WTC11 (cell line): ENCODE measurements at regions not wholly inside any gene's neighbourhood (a gene's known extent, or its start where the extent isn't known, plus 50 kb on each side); places are given as distances from the start of the nearest gene placed in this dataset.

ENCODE experiments used
- ATAC-seq: fragments of 200-7000 bp; cut with Tn5 transposase; 2 replicates; pipeline ENCODE4 v1.10.0; 2021; ENCODE audit warnings: mild to moderate bottlenecking, moderate library complexity
- CTCF ChIA-PET: fragments of 300-600 bp; sonication (Branson Sonifier 250); formaldehyde crosslinking; loops from one replicate; lab custom pipeline; 2021; ENCODE audit warnings: antibody characterized with exemption; lab: Charles Lee
- POLR2A ChIA-PET: fragments of 350-600 bp; sonication (Branson Sonifier 250); formaldehyde crosslinking; loops from one replicate; lab custom pipeline; 2021; ENCODE audit warnings: antibody characterized with exemption; lab: Charles Lee
- DNase-seq: peaks from one replicate; pipeline ENCODE4 v3.0.0; 2021; ENCODE audit warnings: low spot score
- H3K27ac Mint-ChIP-seq: 2 replicates; pipeline ENCODE4 v1.8.0; 2021; ENCODE audit warnings: mixed read lengths
- H3K27me3 Mint-ChIP-seq: 2 replicates; pipeline ENCODE4 v1.8.0; 2021; ENCODE audit warnings: low read depth, mild to moderate bottlenecking, moderate library complexity, mixed read lengths
- H3K36me3 Mint-ChIP-seq: 2 replicates; pipeline ENCODE4 v1.8.0; 2021; ENCODE audit warnings: mixed read lengths
- H3K4me1 Mint-ChIP-seq: 2 replicates; pipeline ENCODE4 v1.8.0; 2022; ENCODE audit warnings: mixed read lengths
- H3K4me3 Mint-ChIP-seq: 2 replicates; pipeline ENCODE4 v1.8.0; 2021; ENCODE audit warnings: mild to moderate bottlenecking, moderate library complexity, mixed read lengths
- H3K9me3 Mint-ChIP-seq: 2 replicates; pipeline ENCODE4 v1.8.0; 2021; ENCODE audit warnings: mixed read lengths
- ATF2 ChIP-seq: sonication (generic); formaldehyde crosslinking; IDR thresholded peaks from 2 replicates; pipeline ENCODE4 v1.8.1; 2022; ENCODE audit warnings: low read depth, missing genetic modification reagents, borderline replicate concordance
- ATF3 ChIP-seq: sonication (generic); formaldehyde crosslinking; conservative IDR thresholded peaks from 2 replicates; pipeline ENCODE4 v1.8.1; 2022; ENCODE audit warnings: mild to moderate bottlenecking, missing genetic modification reagents
- CDX4 ChIP-seq: fragments of 250-450 bp; sonication (Bioruptor Pico); IDR thresholded peaks from 2 replicates; pipeline ENCODE4 v1.9.0; 2021; ENCODE audit warnings: moderate library complexity, mild to moderate bottlenecking, inconsistent platforms, borderline replicate concordance
- CREB1 ChIP-seq: sonication (generic); formaldehyde crosslinking; IDR thresholded peaks from 2 replicates; pipeline ENCODE4 v1.8.0; 2023; ENCODE audit warnings: mild to moderate bottlenecking, missing genetic modification reagents
- CTCF ChIP-seq: fragments of 200-600 bp; IDR thresholded peaks from 2 replicates; pipeline ENCODE4 v1.8.0; 2022; ENCODE audit warnings: antibody characterized with exemption
- ELF4 ChIP-seq: sonication (generic); formaldehyde crosslinking; IDR thresholded peaks from 2 replicates; pipeline ENCODE4 v1.8.1; 2022; ENCODE audit warnings: low read depth, mild to moderate bottlenecking, moderate library complexity, missing genetic modification reagents
- EMX1 ChIP-seq: fragments of 250-450 bp; sonication (Bioruptor Pico); IDR thresholded peaks from 2 replicates; pipeline ENCODE4 v1.8.0; 2021; ENCODE audit warnings: mild to moderate bottlenecking
- ESRRA ChIP-seq: sonication (generic); formaldehyde crosslinking; IDR thresholded peaks from 2 replicates; pipeline ENCODE4 v1.8.1; 2022; ENCODE audit warnings: mild to moderate bottlenecking, missing genetic modification reagents, borderline replicate concordance
- GTF2I ChIP-seq: fragments of 250-450 bp; sonication (Bioruptor Pico); conservative IDR thresholded peaks from 2 replicates; pipeline ENCODE4 v1.4.0; 2021; ENCODE audit warnings: mild to moderate bottlenecking
- JAZF1 ChIP-seq: fragments of 250-450 bp; sonication (Bioruptor Pico); IDR thresholded peaks from 2 replicates; pipeline ENCODE4 v1.9.0; 2021; ENCODE audit warnings: moderate library complexity, mild to moderate bottlenecking, inconsistent platforms
- NFATC4 ChIP-seq: fragments of 250-450 bp; sonication (Bioruptor Pico); IDR thresholded peaks from 2 replicates; pipeline ENCODE4 v1.9.0; 2021; ENCODE audit warnings: mild to moderate bottlenecking
- PRDM15 ChIP-seq: sonication (generic); formaldehyde crosslinking; IDR thresholded peaks from 2 replicates; pipeline ENCODE4 v1.8.0; 2022; ENCODE audit warnings: missing genetic modification reagents
- TCF7 ChIP-seq: sonication (generic); formaldehyde crosslinking; IDR thresholded peaks from 2 replicates; pipeline ENCODE4 v1.8.0; 2022; ENCODE audit warnings: mild to moderate bottlenecking, low read depth, missing genetic modification reagents, moderate library complexity
- USF1 ChIP-seq: sonication (generic); formaldehyde crosslinking; IDR thresholded peaks from 2 replicates; pipeline ENCODE4 v1.8.0; 2022; ENCODE audit warnings: mild to moderate bottlenecking, missing genetic modification reagents
- ZBTB21 ChIP-seq: sonication (generic); formaldehyde crosslinking; IDR thresholded peaks from 2 replicates; pipeline ENCODE4 v1.8.1; 2023; ENCODE audit warnings: mild to moderate bottlenecking, missing genetic modification reagents, borderline replicate concordance
- ZBTB43 ChIP-seq: sonication (generic); formaldehyde crosslinking; IDR thresholded peaks from 2 replicates; pipeline ENCODE4 v1.8.1; 2023; ENCODE audit warnings: mild to moderate bottlenecking, missing genetic modification reagents
- ZNF232 ChIP-seq: sonication (generic); formaldehyde crosslinking; IDR thresholded peaks from 2 replicates; pipeline ENCODE4 v1.8.0; 2022; ENCODE audit warnings: mild to moderate bottlenecking, missing genetic modification reagents
- ZNF671 ChIP-seq: fragments of 250-450 bp; sonication (Bioruptor Pico); IDR thresholded peaks from 2 replicates; pipeline ENCODE4 v1.8.0; 2021; ENCODE audit warnings: mild to moderate bottlenecking

GRCh38 chr22:47802421-47802820 lies 1040.0 kb downstream of the TBC1D22A start (continued):
- TF ChIP-seq ELF4 (CRISPR knock-in tag): no peak
- TF ChIP-seq, all 79 proteins: peak for 0

GRCh38 chr22:47801541-47802245 lies 1039.2 kb downstream of the TBC1D22A start:
- Mint-ChIP-seq H3K9me3 (peaks cover 19% of the 10 kb centered on the region), H3K4me1 (no peaks in the 10 kb centered on the region), H3K4me3 (no peak overlapping the region), H3K27ac (no peak overlapping the region), H3K36me3 (no peaks in the 10 kb centered on the region), H3K27me3 (no peaks in the 10 kb centered on the region)
- CTCF ChIA-PET: interaction anchor here (0.7 to 1.3 kb wide), 2 partner anchors 18 to 36 kb away, joined by 3 read pairs; no protein-coding TSS in a partner anchor
- TF ChIP-seq TCF7 (CRISPR knock-in tag): no peak
- no peak for TF ChIP-seq CDX4 (CRISPR knock-in tag)
- TF ChIP-seq EMX1 (CRISPR knock-in tag): no peak
- no peak for TF ChIP-seq PRDM15 (CRISPR knock-in tag)
- no peak for TF ChIP-seq ATF3 (CRISPR knock-in tag)
- no peak for TF ChIP-seq JAZF1 (CRISPR knock-in tag)
- no peak for TF ChIP-seq CTCF
- TF ChIP-seq ESRRA (CRISPR knock-in tag): no peak
- DNase-seq: no peak
- POLR2A ChIA-PET: no interaction called here
- ATAC-seq: no peak

GRCh38 chr22:47798229-47798628 lies 1035.8 kb downstream of the TBC1D22A start:
- ATAC-seq: no peak
- DNase-seq: no peak
- H3K36me3 Mint-ChIP-seq: no peaks in the 10 kb centered on the region
- H3K27ac Mint-ChIP-seq: no peak overlapping the region
- peaks cover 16% of the 10 kb centered on the region for H3K9me3 Mint-ChIP-seq
- ChIA-PET CTCF (no interaction called here), POLR2A (no interaction called here)
- no peak overlapping the region for H3K4me3 Mint-ChIP-seq
- no peaks in the 10 kb centered on the region for H3K27me3 Mint-ChIP-seq
- H3K4me1 Mint-ChIP-seq: no peaks in the 10 kb centered on the region
- TF ChIP-seq PRDM15 (CRISPR knock-in tag) (no peak), ZNF671 (CRISPR knock-in tag) (no peak), ATF2 (CRISPR knock-in tag) (no peak), ZNF232 (CRISPR knock-in tag) (no peak), ZBTB21 (CRISPR knock-in tag) (no peak), CREB1 (no peak), TCF7 (CRISPR knock-in tag) (no peak), NFATC4 (CRISPR knock-in tag) (no peak), GTF2I (CRISPR knock-in tag) (no peak), ZBTB43 (CRISPR knock-in tag) (no peak), USF1 (no peak), ESRRA (CRISPR knock-in tag) (no peak)
